Right lobe of liver (tissue), 6 donors: ENCODE measurements at regions not wholly inside any gene's neighbourhood (a gene's known extent, or its start where the extent isn't known, plus 50 kb on each side); places are given as distances from the start of the nearest gene placed in this dataset.

Experiments
- ATAC-seq, 4 donors: fragments of 200-7000 bp; cut with Tn5 transposase; one replicate each; pipeline ENCODE4 v1.9.1; 2020; ENCODE audit warnings: mild to moderate bottlenecking in 4 of 4, moderate library complexity in 4 of 4
- DNase-seq, 3 donors: peaks; one replicate each; pipeline ENCODE4 v3.0.0-alpha.2; 2020
- H3K27ac ChIP-seq, 3 donors: fragments of 200-600 bp; one replicate each; pipeline ENCODE4 v1.8.0; 2022
- H3K27me3 ChIP-seq, 2 donors: fragments of 200-600 bp; one replicate each; pipeline ENCODE4 v1.8.0; 2022
- H3K36me3 ChIP-seq, 4 donors: fragments of 200-600 bp; sonication (generic) in 1 of 4; one replicate each; pipeline versions ENCODE4 v1.5.1 to v1.8.0; 2017 to 2022; ENCODE audit warnings: control low read depth in 1 of 4
- H3K4me1 ChIP-seq, 4 donors: fragments of 200-600 bp; sonication (generic) in 1 of 4; one replicate each; pipeline versions ENCODE4 v1.5.1 to v1.8.0; 2017 to 2022; ENCODE audit warnings: control low read depth in 1 of 4
- H3K4me3 ChIP-seq, 3 donors: fragments of 200-600 bp; one replicate each; pipeline ENCODE4 v1.8.0; 2022
- H3K9me3 ChIP-seq, 4 donors: fragments of 200-600 bp; sonication (generic) in 1 of 4; one replicate each; pipeline versions ENCODE4 v1.5.1 to v1.8.0; 2017 to 2022; ENCODE audit warnings: control low read depth in 1 of 4
- CTCF ChIP-seq, 4 donors: fragments of 200-600 bp in 3 of 4; fragments of 450-650 bp in 1 of 4; IDR thresholded peaks; one replicate each; pipeline versions ENCODE4 v1.5.1 to v1.8.0; 2016 to 2022; ENCODE audit warnings: antibody characterized with exemption in 4 of 4, mild to moderate bottlenecking in 2 of 4
- POLR2A ChIP-seq: fragments of 450-650 bp; IDR thresholded peaks from one replicate; pipeline ENCODE4 v1.6.1; 2017; ENCODE audit warnings: antibody characterized with exemption, mild to moderate bottlenecking
- WGBS: methylation state at CpG from one replicate; pipeline ENCODE4 v1.1.6; 2018; ENCODE audit warnings: low coverage, low lambda C conversion rate; ENCODE audit not compliant: insufficient coverage; ENCODE audit errors: missing lambda C conversion rate; 5-methylcytosine and 5-hydroxymethylcytosine counted together
- intact Hi-C, 2 donors: fragments of 100-400 bp; cut with DNase I; formaldehyde crosslinking; loops; one replicate each; pipeline versions ENCODE4 v1.11.2 to v1.14.1; 2022
- donor health status: DM: no; HTN: yes; CAD: no.
- donor health status: DM: no; HTN: no; CAD: no.
- donor health status: DM: no; HTN: no; CAD: no.
- donor health status: DM: no; HTN: yes; CAD: no.
- donor health status: DM: no; HTN: yes; CAD: no.

- Histone ChIP-seq H3K27ac (no peak overlapping the region), H3K4me1 (no peaks in the 10 kb centered on the region), H3K4me3 (no peak overlapping the region), H3K27me3 (no peaks in the 10 kb centered on the region), H3K9me3 (no peaks in the 10 kb centered on the region), H3K36me3 (no peaks in the 10 kb centered on the region)
- WGBS = 56% methylated on average over 15 of the region's 15 CpGs
- DNase-seq (no peak), ATAC-seq (no peak)
- intact Hi-C loops = no loop called here
- TF ChIP-seq POLR2A (no peak), CTCF (IDR thresholded peaks at IDR 0.05) (no peak)
These were observed 130.1 kb upstream of the LINGO1 start for GRCh38 chr15:77762747-77763355.

- ATAC-seq (no peak), DNase-seq (no peak)
- Histone ChIP-seq H3K9me3 (no peaks in the 10 kb centered on the region), H3K36me3 (no peaks in the 10 kb centered on the region), H3K4me1 (no peaks in the 10 kb centered on the region), H3K4me3 (no peak overlapping the region), H3K27me3 (no peaks in the 10 kb centered on the region), H3K27ac (no peak overlapping the region)
- intact Hi-C loops = no loop called here
- 71% methylated on average over 11 of the region's 14 CpGs for WGBS
- no peak for TF ChIP-seq POLR2A
- no peak for TF ChIP-seq CTCF (IDR thresholded peaks at IDR 0.05)
These were observed 127.3 kb upstream of the LINGO1 start for GRCh38 chr15:77759896-77760592.

GRCh38 chr15:77753939-77754338 is 121.2 kb upstream of the LINGO1 start:
- no peaks in the 10 kb centered on the region for H3K4me1 ChIP-seq
- H3K36me3 ChIP-seq = no peaks in the 10 kb centered on the region
- H3K9me3 ChIP-seq = no peaks in the 10 kb centered on the region
- ATAC-seq (no peak), DNase-seq (no peak)
- H3K27ac ChIP-seq = no peak overlapping the region
- H3K4me3 ChIP-seq = no peak overlapping the region
- no peaks in the 10 kb centered on the region for H3K27me3 ChIP-seq
- TF ChIP-seq CTCF (IDR thresholded peaks at IDR 0.05) (no peak), POLR2A (no peak)
- intact Hi-C loops = no loop called here

DNA sequence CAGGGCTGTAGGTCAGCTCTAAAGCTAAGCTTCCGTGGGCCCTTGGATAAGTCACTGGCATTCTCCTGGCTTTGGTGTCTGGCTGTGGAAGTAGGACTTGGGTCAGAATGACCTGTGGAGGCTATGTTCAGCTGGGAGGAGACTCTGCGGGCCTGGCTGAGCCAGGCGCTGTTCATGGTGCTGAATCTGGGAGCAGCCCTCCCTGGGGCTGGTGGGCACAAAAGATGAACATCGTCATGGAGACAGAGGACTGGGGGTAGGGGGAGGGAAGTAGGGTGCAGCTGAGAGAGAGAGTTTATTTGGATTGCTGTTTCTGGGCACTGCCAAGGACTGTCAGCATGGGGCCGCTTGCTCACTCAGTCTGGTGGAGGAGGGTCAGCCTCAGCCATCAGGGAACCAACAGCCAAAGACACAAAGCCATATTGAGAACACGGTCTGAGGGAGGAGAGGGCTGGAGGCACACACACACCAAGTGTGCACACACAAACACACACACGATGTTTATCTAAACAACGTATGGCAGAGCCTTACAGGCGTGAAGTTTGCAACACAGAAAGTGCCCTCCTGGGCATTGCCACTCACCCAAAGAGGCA is 120.7 kb upstream of the LINGO1 start:
- ATAC-seq = no peak
- Histone ChIP-seq H3K27me3 (no peaks in the 10 kb centered on the region), H3K4me3 (no peak overlapping the region), H3K27ac (no peak overlapping the region), H3K36me3 (no peaks in the 10 kb centered on the region), H3K4me1 (no peaks in the 10 kb centered on the region), H3K9me3 (no peaks in the 10 kb centered on the region)
- intact Hi-C loops = no loop called here
- TF ChIP-seq POLR2A (no peak), CTCF (IDR thresholded peaks at IDR 0.05) (no peak)
- no peak for DNase-seq
- WGBS = 20% methylated on average over 7 of the region's 9 CpGs
